ENCODE measurements at regions not wholly inside any gene's neighbourhood (a gene's known extent, or its start where the extent isn't known, plus 50 kb on each side); places are given as distances from the start of the nearest gene placed in this dataset.

DNA sequence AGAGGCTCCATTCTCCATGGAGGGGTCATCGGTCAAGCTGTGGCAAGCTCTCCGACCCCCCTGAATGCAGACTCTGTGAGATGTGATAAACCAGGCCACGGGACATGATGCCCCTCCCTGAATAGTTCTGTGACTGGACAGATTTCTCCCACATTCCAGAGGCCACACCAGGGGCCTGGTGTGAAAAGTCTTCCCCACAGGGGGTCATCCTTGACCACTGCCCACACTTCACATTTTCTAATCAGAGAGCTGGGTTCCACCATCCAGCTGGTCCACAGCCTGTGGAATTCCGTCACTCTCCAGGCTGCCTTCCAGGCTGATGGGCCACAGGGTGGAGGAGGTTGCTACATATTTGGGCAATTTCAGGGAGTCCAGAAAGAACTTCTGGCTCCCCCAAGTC is 51.3 kb upstream of the CYRIA start:
- Histone ChIP-seq H3K27me3 (no peaks in the 10 kb centered on the region), H3K36me3 (no peaks in the 10 kb centered on the region), H3K4me3 (no peak overlapping the region), H3K9me3 (no peaks in the 10 kb centered on the region), H3K27ac (no peak overlapping the region), H3K4me1 (no peaks in the 10 kb centered on the region)
- intact Hi-C loops (cut with DNase I; ENCODE audit: low total_unique reads), result no loop called here
- no peak for TF ChIP-seq POLR2A (IDR thresholded peaks at IDR 0.05)
- DNase-seq (ENCODE audit: low spot score in 2 of 2), result no peak

GRCh38 chr2:16716024-16716423 is 50.4 kb upstream of the CYRIA start:
- TF ChIP-seq POLR2A (IDR thresholded peaks at IDR 0.05), result no peak
- TF ChIP-seq POLR2AphosphoS5 (IDR thresholded peaks at IDR 0.05), result no peak
- TF ChIP-seq, protein P1, sequence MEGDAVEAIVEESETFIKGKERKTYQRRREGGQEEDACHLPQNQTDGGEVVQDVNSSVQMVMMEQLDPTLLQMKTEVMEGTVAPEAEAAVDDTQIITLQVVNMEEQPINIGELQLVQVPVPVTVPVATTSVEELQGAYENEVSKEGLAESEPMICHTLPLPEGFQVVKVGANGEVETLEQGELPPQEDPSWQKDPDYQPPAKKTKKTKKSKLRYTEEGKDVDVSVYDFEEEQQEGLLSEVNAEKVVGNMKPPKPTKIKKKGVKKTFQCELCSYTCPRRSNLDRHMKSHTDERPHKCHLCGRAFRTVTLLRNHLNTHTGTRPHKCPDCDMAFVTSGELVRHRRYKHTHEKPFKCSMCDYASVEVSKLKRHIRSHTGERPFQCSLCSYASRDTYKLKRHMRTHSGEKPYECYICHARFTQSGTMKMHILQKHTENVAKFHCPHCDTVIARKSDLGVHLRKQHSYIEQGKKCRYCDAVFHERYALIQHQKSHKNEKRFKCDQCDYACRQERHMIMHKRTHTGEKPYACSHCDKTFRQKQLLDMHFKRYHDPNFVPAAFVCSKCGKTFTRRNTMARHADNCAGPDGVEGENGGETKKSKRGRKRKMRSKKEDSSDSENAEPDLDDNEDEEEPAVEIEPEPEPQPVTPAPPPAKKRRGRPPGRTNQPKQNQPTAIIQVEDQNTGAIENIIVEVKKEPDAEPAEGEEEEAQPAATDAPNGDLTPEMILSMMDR (IDR thresholded peaks at IDR 0.05), result no peak
- intact Hi-C loops (cut with DNase I; ENCODE audit: low total_unique reads), result no loop called here

More at GRCh38 chr2:16716024-16716423, 50.4 kb upstream of the CYRIA start:
- no peaks in the 10 kb centered on the region for H3K4me1 ChIP-seq
- no peaks in the 10 kb centered on the region for H3K36me3 ChIP-seq
- no peak overlapping the region for H3K4me3 ChIP-seq
- no peaks in the 10 kb centered on the region for H3K9me3 ChIP-seq
- DNase-seq (ENCODE audit: low spot score in 2 of 2), result no peak
- H3K27me3 ChIP-seq, result no peaks in the 10 kb centered on the region
- H3K27ac ChIP-seq, result no peak overlapping the region
